Heart left ventricle (tissue), 13 donors: ENCODE measurements at regions not wholly inside any gene's neighbourhood (a gene's known extent, or its start where the extent isn't known, plus 50 kb on each side); places are given as distances from the start of the nearest gene placed in this dataset.

Experiments used
- POLR2A ChIP-seq, 2 donors: fragments of 450-650 bp; IDR thresholded peaks; one replicate each; pipeline ENCODE4 v1.6.1; 2017; ENCODE audit warnings: antibody characterized with exemption in 2 of 2, mild to moderate bottlenecking in 2 of 2, moderate library complexity in 2 of 2
- TF ChIP-seq, protein P1 (sequence below), 12 donors: fragments of 200-600 bp; sonication (generic) in 4 of 12; IDR thresholded peaks; one replicate each; pipeline versions ENCODE4 v1.5.0 to v1.8.0; 2018 to 2022; ENCODE audit warnings: antibody characterized with exemption in 12 of 12, mild to moderate bottlenecking in 5 of 12
- donor health status: ischemic (EF 13 %, LVEDD 7.1; RV severe dilation, severe dysfunction).
- donor health status: DM: no; HTN: yes; CAD: no.
- donor health status: DM: no; HTN: no; CAD: no.
- donor health status: ischemic (EF 25% LVEDD 6.9; RV normal size, moderate dysfunction).
- donor health status: ischemic (EF 25% LVEDD 5.7; RV mildly dilated, moderate dysfunction).
- donor health status: ischemic (EF 35%, LVEDD 5.7; RV mildly dilated, moderate dysfunction).
- donor health status: nonischemic (EF 11% LVEDD 7.7; RV severe dilation, severe dysfunction).
- donor health status: DM: yes; HTN: yes; CAD: no.
- donor health status: PGD.
- donor health status: ischemic (EF 29% LVEDD 5.4; RV normal size, mild dysfunction).
- donor health status: nonischemic (EF 23%, LVEDD 6.1; RV moderate dilation, normal function).

DNA sequence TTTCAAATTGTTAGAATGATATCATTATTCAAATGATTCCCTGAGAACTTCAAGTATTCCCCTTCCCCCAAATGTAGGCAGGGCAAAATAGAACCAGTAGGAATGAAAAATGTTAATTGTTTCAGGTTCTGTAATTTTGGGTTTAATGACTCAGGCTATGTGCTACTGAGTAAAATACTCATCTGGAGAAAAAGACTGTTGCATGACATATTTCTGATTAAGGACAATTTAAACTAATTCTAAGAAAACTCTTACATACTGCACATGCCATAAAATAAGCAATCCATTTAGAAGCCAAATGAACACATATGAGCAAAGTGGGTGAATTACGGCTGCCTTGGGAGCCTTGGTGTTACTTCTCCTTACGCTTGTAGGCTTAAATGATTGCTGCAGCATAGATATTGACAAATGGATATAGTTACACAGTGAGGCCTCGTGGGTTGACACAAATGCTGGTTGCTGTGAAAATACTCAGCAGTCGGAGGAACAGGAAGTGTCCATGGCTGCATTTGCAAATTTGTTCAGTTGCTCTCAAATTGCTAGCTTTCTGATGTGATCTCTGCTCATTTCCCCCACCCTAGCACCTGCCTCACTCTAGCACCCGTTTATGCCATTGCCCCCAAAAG, 174.9 kb upstream of the DMAC1 start:
- TF ChIP-seq, protein P1, sequence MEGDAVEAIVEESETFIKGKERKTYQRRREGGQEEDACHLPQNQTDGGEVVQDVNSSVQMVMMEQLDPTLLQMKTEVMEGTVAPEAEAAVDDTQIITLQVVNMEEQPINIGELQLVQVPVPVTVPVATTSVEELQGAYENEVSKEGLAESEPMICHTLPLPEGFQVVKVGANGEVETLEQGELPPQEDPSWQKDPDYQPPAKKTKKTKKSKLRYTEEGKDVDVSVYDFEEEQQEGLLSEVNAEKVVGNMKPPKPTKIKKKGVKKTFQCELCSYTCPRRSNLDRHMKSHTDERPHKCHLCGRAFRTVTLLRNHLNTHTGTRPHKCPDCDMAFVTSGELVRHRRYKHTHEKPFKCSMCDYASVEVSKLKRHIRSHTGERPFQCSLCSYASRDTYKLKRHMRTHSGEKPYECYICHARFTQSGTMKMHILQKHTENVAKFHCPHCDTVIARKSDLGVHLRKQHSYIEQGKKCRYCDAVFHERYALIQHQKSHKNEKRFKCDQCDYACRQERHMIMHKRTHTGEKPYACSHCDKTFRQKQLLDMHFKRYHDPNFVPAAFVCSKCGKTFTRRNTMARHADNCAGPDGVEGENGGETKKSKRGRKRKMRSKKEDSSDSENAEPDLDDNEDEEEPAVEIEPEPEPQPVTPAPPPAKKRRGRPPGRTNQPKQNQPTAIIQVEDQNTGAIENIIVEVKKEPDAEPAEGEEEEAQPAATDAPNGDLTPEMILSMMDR (IDR thresholded peaks at IDR 0.05) = no peak
- no peak for TF ChIP-seq POLR2A (IDR thresholded peaks at IDR 0.05)
